ENCODE measurements at regions not wholly inside any gene's neighbourhood (a gene's known extent, or its start where the extent isn't known, plus 50 kb on each side); places are given as distances from the start of the nearest gene placed in this dataset.

DNA sequence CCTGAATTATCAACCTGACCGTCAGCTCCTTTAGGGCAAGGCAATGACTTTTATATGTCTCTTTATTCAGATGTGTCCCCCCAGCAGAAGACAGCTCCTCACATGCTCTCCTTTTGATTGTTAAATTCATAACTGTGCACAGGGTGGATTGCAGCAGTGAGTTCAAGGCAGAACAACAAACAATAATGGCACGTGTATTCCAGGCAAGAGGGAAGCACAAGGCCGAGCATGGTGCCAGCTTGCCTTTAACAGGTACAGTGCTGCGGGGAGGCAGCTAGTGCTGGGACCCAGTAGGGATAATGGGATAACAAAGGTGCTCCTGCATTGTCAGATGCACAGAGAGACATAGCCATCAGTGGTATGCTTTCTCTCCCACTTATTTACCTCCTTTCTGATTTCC is 248.4 kb downstream of the RHOU start:
- TF ChIP-seq EGR1 (IDR thresholded peaks at IDR 0.05; ENCODE audit: low read depth in 2 of 2), result no peak
- TF ChIP-seq, protein P1, sequence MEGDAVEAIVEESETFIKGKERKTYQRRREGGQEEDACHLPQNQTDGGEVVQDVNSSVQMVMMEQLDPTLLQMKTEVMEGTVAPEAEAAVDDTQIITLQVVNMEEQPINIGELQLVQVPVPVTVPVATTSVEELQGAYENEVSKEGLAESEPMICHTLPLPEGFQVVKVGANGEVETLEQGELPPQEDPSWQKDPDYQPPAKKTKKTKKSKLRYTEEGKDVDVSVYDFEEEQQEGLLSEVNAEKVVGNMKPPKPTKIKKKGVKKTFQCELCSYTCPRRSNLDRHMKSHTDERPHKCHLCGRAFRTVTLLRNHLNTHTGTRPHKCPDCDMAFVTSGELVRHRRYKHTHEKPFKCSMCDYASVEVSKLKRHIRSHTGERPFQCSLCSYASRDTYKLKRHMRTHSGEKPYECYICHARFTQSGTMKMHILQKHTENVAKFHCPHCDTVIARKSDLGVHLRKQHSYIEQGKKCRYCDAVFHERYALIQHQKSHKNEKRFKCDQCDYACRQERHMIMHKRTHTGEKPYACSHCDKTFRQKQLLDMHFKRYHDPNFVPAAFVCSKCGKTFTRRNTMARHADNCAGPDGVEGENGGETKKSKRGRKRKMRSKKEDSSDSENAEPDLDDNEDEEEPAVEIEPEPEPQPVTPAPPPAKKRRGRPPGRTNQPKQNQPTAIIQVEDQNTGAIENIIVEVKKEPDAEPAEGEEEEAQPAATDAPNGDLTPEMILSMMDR (IDR thresholded peaks at IDR 0.05; ENCODE audit: low read depth, low read length, missing input control), result no peak
- peak; percentile 39 for TF ChIP-seq YY1 (IDR thresholded peaks at IDR 0.05)

Data from liver (tissue), 3 donors.